ENCODE measurements at regions not wholly inside any gene's neighbourhood (a gene's known extent, or its start where the extent isn't known, plus 50 kb on each side); places are given as distances from the start of the nearest gene placed in this dataset.
A peak's percentile ranks its signal among the peaks of the same experiment; 100 is the strongest.

DNA sequence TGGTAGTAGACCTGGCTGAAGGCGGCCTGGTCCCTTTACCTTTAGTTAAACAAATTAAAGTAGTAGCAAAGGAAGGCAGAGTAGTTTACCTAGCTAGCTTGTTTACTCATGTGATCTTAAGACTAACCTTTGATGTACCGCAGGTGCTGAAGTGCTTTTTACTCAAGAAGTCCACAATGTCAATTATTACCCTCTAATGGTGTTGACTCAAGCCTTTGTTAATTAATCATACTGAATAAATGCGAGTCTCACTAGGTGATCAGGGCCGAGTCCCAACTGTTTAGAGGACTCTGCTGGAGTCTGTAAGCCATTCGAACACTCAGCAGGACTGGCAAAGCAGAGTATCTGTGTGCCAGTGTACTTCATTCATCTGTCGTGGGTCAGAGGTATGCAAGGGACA is 381.1 kb upstream of the NCAM2 start:
- no peak for DNase-seq

DNA sequence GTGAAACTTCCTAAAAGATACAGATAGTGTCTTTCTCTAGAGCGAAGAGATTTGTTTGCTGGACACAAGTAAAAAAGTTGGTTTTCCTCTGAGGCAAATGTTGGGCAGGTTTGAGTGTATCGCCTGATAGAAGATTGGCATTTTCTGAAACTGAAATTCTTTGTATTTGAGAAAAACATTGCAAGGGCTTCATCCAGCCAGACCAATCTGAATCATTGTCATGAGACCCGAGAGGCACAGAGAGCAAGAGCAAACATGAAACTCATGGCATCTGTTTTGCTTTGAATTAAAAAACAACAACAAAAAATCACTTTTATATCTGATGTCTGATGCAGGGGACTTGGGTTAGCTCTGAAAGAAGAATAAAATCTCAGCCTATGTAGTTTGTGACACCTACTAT is 379.3 kb upstream of the NCAM2 start:
- DNase-seq: peak in 1 of 56 donors; percentile 20

DNA sequence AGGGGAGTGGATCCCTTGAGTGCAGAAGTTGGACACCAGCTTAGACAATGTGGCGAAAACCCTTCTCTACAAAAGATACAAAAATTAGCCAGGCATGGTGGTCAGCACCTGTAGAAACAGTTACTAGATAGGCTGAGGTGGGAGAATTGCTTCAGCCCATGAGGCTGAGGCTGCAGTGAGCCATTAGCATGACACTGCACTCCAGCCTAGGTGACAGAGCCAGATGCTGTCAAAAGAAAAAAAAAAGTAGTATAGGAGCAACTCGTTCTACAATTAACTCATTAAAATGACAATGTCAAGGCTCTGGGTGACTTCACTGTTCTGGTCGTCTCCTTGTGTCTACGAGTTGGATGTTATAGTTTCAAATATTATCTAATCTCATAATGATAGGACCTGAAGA is 370.6 kb upstream of the NCAM2 start:
- DNase-seq: no peak

DNA sequence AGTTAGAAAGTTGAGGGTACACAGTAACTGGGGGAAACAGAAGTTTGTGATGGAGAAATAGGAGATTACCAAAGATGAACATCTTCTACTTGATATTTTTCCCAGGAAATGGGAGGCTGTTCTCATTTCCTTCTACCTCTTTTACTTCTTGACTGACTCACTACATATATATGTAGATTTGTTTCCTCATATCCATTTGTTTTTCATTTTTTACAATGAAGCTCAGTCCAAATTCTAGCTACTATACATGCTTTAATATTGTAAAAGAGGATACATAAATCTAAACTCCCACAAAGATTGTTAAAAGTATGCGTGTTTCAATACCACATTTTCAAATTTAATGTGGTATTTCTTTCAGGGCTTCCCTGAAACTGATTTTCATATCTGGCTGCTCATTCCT is 366.6 kb upstream of the NCAM2 start:
- DNase-seq: no peak

DNA sequence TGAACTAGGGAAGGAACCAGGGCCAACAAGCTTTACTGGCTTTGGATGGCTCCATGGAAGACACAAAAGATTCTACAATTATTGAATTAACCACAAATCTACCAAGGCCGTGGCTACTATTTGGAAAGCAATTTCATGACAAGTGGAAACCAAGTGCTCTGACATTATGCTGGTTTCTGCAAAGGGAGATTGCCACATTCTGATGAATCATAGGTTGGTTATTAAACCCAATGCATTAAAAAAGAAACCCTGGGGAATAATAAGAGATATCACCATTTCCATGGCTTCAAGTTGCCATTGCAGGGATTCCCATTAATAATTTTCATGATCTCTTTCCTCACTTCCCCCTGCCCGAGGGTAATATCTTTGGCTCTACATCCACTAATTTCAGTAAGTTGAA is 359.2 kb upstream of the NCAM2 start:
- no peak for DNase-seq

DNA sequence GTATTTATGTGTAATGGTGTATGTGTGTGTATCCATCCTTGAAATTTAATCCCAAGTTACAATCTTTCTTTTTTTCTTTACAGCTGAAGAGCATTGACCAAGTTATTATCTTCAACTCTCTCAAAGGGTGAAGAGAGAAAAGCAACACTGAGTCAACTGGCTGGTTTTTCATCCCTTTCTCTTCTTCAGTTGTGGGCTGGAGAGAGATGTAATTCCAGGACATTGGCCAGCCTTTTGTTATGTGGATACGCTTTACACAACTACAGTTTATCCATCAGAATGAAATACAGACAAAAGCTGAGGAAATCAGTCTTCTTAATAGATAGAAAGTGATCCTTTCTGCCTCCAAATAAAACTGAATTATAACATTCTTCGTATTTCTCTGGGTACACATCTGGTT is 357.0 kb upstream of the NCAM2 start:
- DNase-seq: no peak

DNA sequence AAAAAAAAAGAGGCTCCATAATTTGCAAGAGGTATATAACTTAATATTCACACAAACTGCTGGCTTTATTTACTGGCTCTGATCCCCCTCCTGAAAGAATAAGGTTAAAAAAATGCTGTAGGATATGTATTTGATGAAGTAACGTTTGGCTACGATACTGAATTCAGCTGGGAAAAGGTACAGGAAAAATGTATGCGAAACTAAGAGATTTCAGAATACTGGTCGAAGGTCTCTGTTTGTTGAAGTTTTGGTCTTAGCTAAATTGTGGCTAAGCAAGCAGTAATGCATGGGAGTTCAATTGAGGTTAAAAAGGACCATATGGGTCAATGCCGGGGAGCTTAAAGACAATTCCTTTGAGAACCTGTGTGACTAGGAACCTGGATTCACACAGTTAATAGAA is 355.5 kb upstream of the NCAM2 start:
- DNase-seq: no peak

DNA sequence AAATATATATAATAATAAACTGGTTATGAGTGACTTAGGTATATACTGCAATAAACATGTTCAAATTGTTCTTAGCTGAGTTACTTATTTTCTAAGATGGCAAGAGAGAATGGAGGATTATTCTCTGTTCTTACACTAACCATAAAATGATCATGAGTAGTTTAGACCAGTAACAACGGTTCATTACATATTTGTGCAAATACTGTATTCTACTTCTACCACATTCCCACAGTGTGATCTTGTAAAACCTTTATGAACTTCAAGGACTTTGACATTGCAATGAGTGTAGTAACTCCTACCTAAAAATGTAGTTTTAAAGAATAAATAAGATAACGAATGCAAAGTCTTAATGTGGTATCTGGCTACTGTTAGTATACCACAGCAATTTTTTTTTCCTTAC is 353.7 kb upstream of the NCAM2 start:
- DNase-seq: no peak

DNA sequence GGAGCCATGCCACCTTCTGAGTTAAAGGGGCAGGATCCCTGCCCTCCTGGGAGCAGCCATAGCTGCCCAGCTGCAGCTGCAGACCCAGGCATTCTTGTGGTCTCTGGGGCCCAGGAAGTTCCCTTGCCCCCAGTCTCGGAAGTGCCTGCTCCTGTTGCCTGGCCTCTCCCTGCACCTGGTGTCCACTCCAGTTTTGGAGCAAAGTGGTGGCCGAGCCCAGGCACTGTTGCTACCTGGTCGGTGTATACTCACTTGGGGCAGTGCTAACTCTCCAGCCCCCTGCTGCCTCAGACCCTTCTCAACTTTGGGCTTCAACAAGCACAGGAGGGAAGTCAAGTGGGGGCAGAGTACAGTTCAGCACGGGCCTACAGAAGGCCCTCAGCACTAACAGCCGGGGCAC is 352.9 kb upstream of the NCAM2 start:
- DNase-seq: no peak

DNA sequence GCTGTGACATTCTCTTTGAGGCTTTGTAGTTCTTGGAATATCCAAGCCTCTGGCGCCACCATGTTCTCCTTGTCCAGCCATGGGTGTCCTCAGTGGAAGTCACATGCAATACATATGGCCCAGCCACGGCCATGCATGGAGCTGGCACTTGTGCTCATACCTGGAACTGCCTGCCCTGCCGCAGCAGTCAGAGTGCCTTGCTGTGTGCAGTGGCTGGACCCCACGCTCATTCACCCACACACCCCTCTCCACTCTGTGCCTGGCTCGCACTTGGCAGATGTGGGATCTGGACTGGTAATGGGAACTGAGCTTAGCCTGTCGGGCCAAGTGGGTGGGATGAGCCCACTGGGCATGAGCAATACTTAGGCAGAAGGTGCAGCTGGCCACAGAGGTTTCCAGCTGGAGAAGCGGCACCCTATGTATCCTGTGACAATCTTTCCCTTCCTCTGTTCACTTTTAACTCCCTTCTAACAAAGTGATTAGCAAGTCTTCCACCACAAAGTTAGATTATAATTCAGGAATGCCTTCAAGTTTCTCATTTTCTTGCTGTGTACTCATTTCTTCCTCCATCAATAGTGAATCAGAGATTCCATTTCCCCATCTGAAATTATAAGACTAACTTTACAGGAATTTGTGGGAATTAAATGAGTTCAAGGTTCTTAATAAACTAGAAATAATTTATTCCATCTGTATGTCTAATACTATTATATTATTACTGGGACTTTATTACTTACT is 351.6 kb upstream of the NCAM2 start:
- DNase-seq: no peak

DNA sequence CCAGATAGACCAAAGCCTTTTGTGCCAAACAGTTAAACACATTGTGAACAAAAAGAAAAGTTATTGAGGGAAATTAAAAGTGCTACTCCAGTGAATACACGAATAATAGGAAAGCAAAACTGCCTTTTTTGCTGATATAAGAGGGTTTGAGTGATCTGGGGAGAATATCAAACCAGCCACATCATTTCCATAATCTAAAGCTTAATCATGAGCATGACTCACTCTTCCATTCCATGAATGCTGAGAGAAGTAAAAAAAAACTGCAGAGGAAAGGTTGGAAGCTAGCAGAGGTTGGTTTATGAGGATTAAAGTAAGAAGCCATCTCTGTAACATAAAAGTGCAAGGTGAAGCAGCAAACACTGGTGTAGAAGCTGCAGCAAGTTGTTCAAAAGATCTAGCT is 350.6 kb upstream of the NCAM2 start:
- DNase-seq: no peak

DNA sequence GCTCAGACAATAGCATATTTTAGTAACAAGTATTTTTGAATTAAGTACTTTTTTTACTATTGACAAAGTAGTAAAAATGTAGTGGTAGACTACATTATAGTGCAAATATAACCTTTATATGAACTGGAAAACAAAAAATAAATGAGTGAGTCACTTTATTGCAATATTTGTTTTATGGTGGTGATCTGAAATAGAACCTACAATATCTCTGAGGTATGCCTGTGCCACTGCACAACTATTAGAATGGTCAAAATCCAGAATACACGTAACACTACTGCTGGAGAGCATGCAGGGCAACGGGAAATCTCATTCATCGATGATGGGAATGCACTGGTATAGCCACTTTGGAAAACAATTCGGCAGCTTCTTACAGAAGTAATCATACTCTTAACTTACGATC is 349.0 kb upstream of the NCAM2 start:
- no peak for DNase-seq

DNA sequence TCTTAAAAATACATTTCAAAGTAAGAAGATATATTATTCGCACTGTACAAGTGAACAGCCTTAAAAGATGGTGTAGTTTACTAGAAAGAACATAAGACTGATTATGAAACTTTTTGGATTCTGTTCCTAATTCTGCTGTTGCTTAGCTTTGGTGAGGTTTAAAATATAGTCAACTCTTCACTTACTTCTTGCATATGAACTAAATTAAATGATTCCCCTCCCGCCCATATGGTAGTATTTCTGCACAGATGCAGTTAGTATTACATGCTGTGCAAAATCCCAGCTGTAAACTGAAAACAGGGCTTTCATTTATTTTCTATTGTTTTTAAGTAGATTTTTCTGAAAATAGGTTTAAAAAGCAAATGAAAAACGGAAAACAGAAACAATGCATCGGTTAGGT is 345.4 kb upstream of the NCAM2 start:
- no peak for DNase-seq

DNA sequence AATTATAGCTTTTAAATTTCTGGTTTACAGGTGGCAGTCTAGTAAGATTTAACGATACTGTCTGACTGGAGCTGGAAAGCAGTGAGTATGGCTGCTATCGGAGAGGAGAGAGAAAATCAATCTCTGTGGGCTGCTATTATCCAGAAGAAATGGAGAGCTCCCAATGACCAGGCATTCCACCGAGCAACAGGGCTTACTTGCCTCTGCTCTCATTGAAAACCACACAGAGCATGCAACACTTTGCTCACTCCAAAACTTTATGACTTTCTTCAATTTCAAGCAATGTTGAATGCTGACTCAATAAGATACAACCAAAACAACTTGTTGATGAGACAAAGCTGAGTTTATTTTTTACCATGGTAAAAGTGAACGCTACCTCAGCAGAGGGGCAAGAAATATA is 337.0 kb upstream of the NCAM2 start:
- DNase-seq: no peak

DNA sequence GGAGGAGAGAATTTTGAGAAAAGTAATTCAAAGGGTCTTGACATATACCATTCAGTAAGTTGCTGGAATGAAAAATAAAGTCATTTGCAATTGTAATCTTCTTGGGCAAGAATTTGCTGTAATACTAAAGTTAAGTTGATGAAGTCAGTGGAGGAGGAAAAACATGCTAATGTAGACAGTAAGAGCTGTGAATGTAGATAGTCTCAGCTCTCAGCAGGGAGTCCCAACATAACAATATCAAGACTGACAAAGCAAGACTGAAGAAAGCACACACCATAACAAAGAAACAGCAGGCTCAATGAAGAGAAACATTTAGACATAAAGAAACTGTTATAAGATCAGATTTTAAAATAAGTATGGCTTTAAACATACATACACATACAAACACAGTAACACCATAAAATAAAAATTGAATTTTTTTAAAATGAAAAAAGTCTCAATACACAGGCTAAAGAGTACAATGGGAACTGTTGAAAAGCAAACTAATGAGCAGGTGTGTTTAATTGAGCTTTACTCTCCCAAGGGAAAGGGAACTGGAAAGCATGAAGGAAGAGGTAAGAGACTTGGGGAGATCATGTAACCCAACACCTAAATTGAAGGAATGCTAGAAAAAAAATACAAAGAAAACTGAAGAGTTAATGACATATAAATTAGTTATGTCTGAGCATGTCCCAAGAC is 336.3 kb upstream of the NCAM2 start:
- DNase-seq: no peak

DNA sequence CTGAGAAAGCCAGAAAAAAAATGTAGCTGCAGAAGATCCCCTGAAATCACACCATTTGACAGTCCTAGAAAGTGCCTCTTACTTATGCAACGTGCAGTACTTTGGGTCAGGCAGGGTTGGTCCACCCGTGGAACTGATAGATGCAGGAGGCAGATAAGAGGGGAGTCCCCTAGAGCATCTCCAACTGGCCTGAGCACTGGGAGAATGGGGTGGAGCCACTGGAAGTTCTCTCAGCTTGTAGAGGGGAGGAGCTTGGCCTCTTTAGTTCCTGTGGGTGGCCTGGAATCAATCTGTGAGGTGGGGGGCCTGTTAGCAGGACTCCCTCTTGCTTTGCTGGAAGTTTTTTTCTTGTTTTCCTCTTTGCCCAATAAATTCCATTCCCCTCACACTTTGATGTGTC is 335.7 kb upstream of the NCAM2 start:
- no peak for DNase-seq

DNA sequence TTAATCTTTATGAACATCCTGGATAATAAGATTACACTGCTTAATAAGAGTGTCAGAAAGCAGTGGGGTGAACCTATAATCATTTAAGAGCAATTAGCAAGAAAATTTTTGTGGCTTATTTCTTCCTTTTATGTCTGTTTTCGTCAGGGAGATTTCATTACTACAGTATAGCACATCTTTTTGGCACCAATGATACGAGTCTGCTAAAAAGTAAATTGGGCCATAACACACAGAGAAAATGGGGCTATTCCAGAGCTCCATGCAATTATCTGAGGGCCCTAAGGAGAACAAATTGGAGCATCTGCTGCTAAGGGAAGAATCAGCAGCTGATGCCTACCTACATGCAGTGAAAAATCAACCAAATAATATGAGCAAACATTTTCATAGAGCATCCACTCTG is 330.3 kb upstream of the NCAM2 start:
- no peak for DNase-seq

DNA sequence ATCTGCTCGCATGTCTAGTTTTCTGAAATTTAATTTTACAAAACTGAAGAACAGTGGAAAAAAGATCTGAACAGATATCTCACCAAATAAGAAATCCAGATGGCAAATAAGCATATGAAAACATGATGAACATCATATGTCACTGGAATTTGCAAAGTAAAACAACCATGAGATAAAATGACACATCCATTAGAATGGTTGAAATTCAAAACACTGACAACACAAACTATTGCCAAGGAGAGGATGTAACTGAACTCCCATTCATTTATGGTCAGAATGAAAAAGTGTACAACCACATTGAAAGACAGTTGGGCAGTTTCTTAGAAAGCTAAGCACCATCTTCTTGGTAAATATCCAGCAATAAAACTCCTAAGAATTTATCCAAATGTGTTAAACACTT is 312.7 kb upstream of the NCAM2 start:
- no peak for DNase-seq

DNA sequence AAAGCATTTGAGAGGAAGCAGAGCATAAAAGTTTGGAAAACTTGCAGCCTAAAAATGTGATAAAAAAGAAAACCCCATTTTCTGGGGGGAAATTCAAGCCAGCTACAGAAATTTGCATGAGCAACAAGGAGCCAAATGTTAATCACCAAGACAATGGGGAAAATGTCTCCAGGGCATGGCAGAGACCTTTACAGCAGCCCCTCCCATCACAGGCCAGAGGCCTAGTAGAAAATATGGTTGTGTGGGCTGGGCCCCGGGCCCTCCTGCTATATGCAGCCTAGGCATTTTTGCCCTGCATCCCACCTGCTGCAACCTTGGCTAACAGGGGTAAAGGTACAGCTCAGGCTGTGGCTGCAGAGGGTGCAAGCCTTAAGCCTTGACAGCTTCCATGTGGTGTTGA is 299.6 kb upstream of the NCAM2 start:
- DNase-seq: no peak

DNA sequence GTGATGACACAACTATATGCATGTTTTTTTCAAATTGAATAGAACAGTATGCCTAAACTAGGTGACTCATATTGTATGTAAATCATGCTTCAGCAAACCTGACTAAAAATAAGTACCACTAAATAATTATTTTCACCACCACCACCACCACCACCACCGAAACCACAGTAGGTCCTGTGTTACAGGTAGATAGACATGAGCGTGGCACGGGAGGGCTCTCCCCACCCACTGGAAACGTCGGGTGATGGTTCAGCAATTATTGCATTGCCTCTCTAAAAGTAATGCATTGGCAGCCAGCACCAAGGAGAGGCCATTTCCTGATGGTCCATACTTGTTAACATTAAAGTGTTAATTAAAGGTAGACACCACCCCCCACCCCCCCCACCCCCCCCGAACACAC is 297.0 kb upstream of the NCAM2 start:
- DNase-seq: no peak

DNA sequence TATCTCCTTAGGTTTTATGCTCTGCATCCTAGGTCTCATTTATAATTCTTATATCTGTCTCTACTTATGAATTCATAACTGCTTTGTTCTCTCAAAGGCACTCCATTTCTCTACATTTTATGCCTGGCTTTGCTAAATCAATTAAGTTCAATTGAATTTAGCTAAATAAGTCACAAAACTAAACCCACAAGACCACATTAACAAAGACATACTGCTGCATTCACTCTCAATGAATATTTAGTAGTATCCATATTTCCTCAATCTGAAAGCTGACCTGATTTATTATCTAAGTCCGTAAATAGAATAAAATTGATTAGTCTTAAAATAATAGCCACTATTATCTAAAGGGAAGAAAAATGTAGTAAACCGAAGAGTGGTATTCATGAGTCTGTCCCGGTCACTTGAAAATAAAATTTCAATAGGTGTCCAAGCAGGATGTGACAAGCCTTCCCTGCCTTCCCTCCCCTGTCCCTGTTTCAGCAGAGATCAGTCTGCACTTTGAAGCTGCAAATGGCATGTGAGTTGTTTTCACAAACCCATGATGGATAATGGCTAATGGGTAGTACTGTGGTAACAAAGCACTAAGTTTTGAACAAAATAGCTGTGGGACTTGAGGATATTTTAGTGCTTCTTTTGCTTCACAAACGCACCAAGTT is 295.0 kb upstream of the NCAM2 start:
- DNase-seq: no peak

DNA sequence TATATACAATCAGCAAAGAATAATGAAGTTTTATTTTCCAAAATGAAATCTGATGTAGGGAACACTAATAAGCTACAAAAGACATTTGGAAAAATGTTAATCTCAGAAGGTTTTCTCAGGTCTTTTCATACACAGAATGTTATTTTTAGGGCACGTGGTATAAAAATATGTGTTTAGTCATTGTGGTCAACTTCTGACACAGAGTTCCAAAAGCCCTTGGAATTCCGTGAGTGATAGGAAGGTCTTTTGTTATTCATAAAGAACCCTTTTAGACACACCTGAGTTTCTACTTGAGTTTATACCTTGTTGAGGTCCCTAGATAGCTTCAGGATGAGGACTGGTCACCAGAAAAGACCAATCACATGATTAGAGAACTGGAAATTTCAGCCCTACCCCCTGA is 277.6 kb upstream of the NCAM2 start:
- no peak for DNase-seq

DNA sequence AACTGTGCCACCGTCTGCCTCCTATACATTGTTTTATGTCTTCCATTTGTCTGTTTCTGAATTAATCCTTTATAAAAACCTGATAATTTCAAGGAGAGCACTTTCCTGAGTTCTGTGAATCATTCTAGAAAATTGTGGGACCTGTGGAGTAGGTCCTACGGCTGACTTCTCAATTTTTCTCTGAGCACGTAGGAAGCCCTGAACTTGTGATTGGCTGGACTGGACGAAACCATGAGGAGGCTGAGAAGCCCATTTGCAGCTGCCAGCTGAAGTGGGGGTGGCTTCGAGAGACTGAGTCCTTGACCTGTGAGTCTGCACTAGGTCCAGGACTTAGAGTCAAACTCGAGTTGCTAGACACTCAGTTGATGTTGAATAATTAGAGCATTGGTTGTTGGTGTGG is 277.1 kb upstream of the NCAM2 start:
- no peak for DNase-seq
